ENCODE measurements at regions not wholly inside any gene's neighbourhood (a gene's known extent, or its start where the extent isn't known, plus 50 kb on each side); places are given as distances from the start of the nearest gene placed in this dataset.

DNA sequence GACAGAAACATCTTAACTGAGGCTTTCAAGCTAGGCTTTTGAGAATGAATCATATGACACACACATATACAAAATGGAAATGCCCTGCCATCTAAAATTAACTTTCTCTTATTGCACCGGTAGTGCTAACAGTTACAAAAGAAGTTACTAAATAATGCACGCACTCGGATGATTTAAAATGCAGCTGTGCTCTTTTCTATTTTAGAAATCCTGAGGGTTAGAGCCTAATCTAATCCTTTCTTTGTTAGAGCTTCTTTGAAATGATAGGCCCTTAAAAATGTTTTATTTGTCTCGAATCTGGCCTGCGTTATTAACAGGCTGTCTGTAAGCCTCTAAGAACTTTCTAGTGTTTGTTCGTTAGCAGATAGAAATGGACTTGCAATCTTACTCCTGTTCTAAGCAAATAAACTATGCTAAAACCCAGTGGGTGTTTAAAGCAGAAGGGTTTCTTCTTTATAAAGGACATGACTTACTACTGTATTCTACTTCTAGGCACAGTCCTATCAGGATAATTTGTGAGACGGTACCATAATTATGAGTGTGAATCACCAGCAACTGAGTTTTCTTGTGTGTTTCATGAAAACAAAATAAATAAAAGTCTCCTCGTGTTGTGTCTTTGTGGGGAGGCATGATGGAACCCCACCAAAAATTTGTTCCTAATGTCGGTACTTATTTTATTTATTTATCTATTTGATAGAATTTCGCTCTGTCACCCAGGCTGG, 69.2 kb upstream of the MYO10 start:
- DNase-seq: no peak
- Histone ChIP-seq H3K27me3 (no peaks in the 10 kb centered on the region), H3K27ac (no peak overlapping the region), H3K9me3 (replicated peaks in 1 of 3) (no peaks in the 10 kb centered on the region), H3K36me3 (replicated peaks in 1 of 2) (no peaks in the 10 kb centered on the region), H3K4me1 (replicated peaks in 1 of 2) (no peaks in the 10 kb centered on the region), H3K4me3 (no peak overlapping the region)
- TF ChIP-seq POLR2A (IDR thresholded peaks at IDR 0.05): no peak
- TF ChIP-seq, protein P1, sequence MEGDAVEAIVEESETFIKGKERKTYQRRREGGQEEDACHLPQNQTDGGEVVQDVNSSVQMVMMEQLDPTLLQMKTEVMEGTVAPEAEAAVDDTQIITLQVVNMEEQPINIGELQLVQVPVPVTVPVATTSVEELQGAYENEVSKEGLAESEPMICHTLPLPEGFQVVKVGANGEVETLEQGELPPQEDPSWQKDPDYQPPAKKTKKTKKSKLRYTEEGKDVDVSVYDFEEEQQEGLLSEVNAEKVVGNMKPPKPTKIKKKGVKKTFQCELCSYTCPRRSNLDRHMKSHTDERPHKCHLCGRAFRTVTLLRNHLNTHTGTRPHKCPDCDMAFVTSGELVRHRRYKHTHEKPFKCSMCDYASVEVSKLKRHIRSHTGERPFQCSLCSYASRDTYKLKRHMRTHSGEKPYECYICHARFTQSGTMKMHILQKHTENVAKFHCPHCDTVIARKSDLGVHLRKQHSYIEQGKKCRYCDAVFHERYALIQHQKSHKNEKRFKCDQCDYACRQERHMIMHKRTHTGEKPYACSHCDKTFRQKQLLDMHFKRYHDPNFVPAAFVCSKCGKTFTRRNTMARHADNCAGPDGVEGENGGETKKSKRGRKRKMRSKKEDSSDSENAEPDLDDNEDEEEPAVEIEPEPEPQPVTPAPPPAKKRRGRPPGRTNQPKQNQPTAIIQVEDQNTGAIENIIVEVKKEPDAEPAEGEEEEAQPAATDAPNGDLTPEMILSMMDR (IDR thresholded peaks at IDR 0.05): no peak
- intact Hi-C loops (cut with DNase I): no loop called here
- 81 to 92% (median 86%) methylated on average over 10 of the region's 10 CpGs for WGBS, 4 donors

DNA sequence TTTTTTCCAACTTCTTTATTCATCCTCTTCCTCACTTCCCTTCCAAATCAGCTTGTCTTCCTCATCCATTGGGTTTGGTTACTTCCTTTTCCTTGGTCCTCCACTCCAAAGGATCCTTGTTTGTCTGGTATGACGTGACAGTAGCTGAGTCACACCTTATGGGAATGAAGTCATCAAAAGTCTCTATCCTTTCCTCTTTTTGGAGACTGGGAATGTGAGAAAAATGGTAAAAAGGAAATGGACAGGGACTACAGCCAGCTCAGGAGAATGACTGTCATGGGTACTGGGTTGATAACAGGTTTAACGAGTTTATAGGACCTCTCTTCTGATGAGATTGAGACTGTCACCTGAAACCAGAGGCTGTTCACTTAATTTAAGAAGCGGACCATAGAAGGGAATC, 76.2 kb upstream of the MYO10 start:
- no peaks in the 10 kb centered on the region for H3K4me1 ChIP-seq (replicated peaks in 1 of 2)
- H3K27me3 ChIP-seq: no peaks in the 10 kb centered on the region
- no peaks in the 10 kb centered on the region for H3K9me3 ChIP-seq (replicated peaks in 1 of 3)
- TF ChIP-seq, protein P1 (IDR thresholded peaks at IDR 0.05): no peak
- TF ChIP-seq POLR2A (IDR thresholded peaks at IDR 0.05): no peak
- H3K4me3 ChIP-seq: no peak overlapping the region
- 67 to 78% (median 75%) methylated on average over 3 of the region's 3 CpGs for WGBS, 4 donors
- intact Hi-C loops (cut with DNase I): no loop called here
- no peak overlapping the region for H3K27ac ChIP-seq
- H3K36me3 ChIP-seq (replicated peaks in 1 of 2): no peaks in the 10 kb centered on the region
- no peak for DNase-seq

DNA sequence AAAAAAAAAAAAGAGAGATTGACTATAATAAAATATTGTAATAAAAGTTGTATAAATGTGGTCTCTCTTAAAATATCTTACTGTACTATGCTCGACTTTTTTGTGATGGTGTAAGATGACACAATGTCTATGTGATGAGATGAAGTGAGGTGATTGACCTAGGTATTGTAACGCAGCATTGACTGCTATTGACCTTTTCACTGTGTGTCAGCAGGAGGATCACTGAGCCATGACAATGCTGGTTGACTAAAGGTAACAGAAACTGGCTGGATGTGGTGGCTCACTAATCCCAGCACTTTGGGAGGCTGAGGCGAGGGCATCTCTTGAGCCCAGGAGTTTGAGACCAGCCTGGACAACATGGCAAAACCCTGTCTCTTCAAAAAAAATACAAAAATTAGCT, 78.6 kb upstream of the MYO10 start:
- 80 to 89% (median 83%) methylated on average over 3 of the region's 3 CpGs for WGBS, 4 donors
- DNase-seq: no peak
- H3K36me3 ChIP-seq (replicated peaks in 1 of 2): no peaks in the 10 kb centered on the region
- no peak overlapping the region for H3K4me3 ChIP-seq
- no peaks in the 10 kb centered on the region for H3K9me3 ChIP-seq (replicated peaks in 1 of 3)
- intact Hi-C loops (cut with DNase I): no loop called here
- no peak overlapping the region for H3K27ac ChIP-seq
- H3K4me1 ChIP-seq (replicated peaks in 1 of 2): no peaks in the 10 kb centered on the region
- no peak for TF ChIP-seq POLR2A (IDR thresholded peaks at IDR 0.05)
- TF ChIP-seq, protein P1 (IDR thresholded peaks at IDR 0.05): no peak
- no peaks in the 10 kb centered on the region for H3K27me3 ChIP-seq

DNA sequence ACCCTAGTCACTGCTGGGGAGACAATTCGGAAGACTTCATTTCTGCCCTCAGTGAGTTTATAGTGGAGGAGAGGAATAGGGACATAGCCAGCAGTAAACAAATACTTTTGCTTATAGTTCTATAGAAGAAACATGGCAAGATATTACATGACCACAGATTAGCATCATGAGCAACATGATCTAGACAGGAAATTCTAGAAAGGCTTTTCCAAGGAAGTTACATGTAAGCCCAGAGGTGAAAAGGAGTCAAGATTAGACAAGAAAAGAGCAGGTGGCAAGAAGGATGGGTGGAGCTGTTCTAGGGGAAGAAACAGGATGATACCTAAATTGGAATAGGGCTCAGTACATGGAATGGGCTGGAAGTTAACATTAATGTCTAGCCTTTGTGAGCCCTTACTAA, 82.8 kb upstream of the MYO10 start:
- no peak overlapping the region for H3K27ac ChIP-seq
- H3K36me3 ChIP-seq (replicated peaks in 1 of 2): no peaks in the 10 kb centered on the region
- no peak for TF ChIP-seq POLR2A (IDR thresholded peaks at IDR 0.05)
- TF ChIP-seq, protein P1 (IDR thresholded peaks at IDR 0.05): no peak
- H3K4me3 ChIP-seq: no peak overlapping the region
- 86 to 100% (median 94%) methylated on average over 1 of the region's 1 CpG for WGBS, 4 donors
- H3K9me3 ChIP-seq (replicated peaks in 1 of 3): no peaks in the 10 kb centered on the region
- DNase-seq: no peak
- no peaks in the 10 kb centered on the region for H3K27me3 ChIP-seq
- peaks cover 0 to 6% of the 10 kb centered on the region in 2 donors for H3K4me1 ChIP-seq (replicated peaks in 1 of 2)
- intact Hi-C loops (cut with DNase I): no loop called here
